Stomach (tissue), 4 donors: ENCODE measurements at regions not wholly inside any gene's neighbourhood (a gene's known extent, or its start where the extent isn't known, plus 50 kb on each side); places are given as distances from the start of the nearest gene placed in this dataset.

Experiments
- CTCF ChIP-seq, 7 experiments: fragments of 450-650 bp in 4 of 7; fragments of 200-600 bp in 3 of 7; sonication (generic) in 3 of 7; IDR thresholded peaks; one replicate each; pipeline ENCODE4 v1.5.1; 2016 to 2019; ENCODE audit warnings: antibody characterized with exemption in 7 of 7, control low read depth in 2 of 7, mild to moderate bottlenecking in 1 of 7
- POLR2A ChIP-seq, 4 donors: fragments of 450-650 bp; IDR thresholded peaks; one replicate each; pipeline ENCODE4 v1.6.1; 2016; ENCODE audit warnings: antibody characterized with exemption in 4 of 4, control low read depth in 2 of 4, mild to moderate bottlenecking in 1 of 4, moderate library complexity in 1 of 4
- POLR2AphosphoS5 ChIP-seq, 3 donors: sonication (generic); formaldehyde crosslinking; IDR thresholded peaks; one replicate each; pipeline ENCODE4 v1.6.1; 2016; ENCODE audit warnings: antibody characterized with exemption in 3 of 3

GRCh38 chr2:83282043-83282795 is 1176.9 kb downstream of the SUCLG1 start:
- TF ChIP-seq CTCF (IDR thresholded peaks at IDR 0.05) (no peak), POLR2A (IDR thresholded peaks at IDR 0.05) (no peak), POLR2AphosphoS5 (IDR thresholded peaks at IDR 0.05) (no peak)
